SK-N-SH (cell line): ENCODE measurements at regions not wholly inside any gene's neighbourhood (a gene's known extent, or its start where the extent isn't known, plus 50 kb on each side); places are given as distances from the start of the nearest gene placed in this dataset.

Source experiments
- CTCF ChIA-PET: fragments of 300-600, 350-600 bp; formaldehyde crosslinking; extraction: SDS; loops from one replicate; lab custom pipeline; 2021; lab: Yijun Ruan, JAX
- POLR2A ChIA-PET: fragments of 350-600 bp; sonication (Branson Sonifier 250); formaldehyde crosslinking; extraction: SDS; loops from one replicate; lab custom pipeline; 2020; ENCODE audit warnings: antibody characterized with exemption, inconsistent platforms; lab: Yijun Ruan, JAX
- DNase-seq: peaks from one replicate; pipeline ENCODE4 v3.0.0; 2012
- H2AFZ ChIP-seq: fragments of 200-600 bp; sonication (generic); 2 replicates; pipeline ENCODE4 v1.8.1; 2016; ENCODE audit warnings: antibody characterized with exemption, mild to moderate bottlenecking, low read depth
- H3F3A ChIP-seq: fragments of 200-600 bp; sonication (generic); replicated peaks from 2 replicates; pipeline ENCODE3; 2016; ENCODE audit warnings: antibody characterized with exemption, mild to moderate bottlenecking; ENCODE audit not compliant: insufficient read depth
- H3K27ac ChIP-seq, 2 experiments: fragments of 200-500 bp in 1 of 2; fragments of 200-600 bp in 1 of 2; sonication (Bioruptor generic) in 1 of 2; sonication (generic), shearing (Covaris generic) in 1 of 2; 2 replicates each; pipeline versions ENCODE4 v1.5.1 to v1.6.1; 2014 to 2016; ENCODE audit warnings: low read depth in 2 of 2, inconsistent platforms in 1 of 2, low read length in 1 of 2, mild to moderate bottlenecking in 1 of 2, mixed read lengths in 1 of 2
- H3K27me3 ChIP-seq: fragments of 200-600 bp; sonication (generic), shearing (Covaris generic); 2 replicates; pipeline ENCODE4 v1.6.1; 2016; ENCODE audit warnings: mixed run types; ENCODE audit not compliant: insufficient read depth
- H3K36me3 ChIP-seq, 2 experiments: fragments of 200-500 bp in 1 of 2; fragments of 200-600 bp in 1 of 2; sonication (Bioruptor generic) in 1 of 2; sonication (generic) in 1 of 2; replicated peaks in 1 of 2; 2 replicates each; pipeline versions ENCODE3 to v1.5.1; 2014 to 2016; ENCODE audit warnings: low read length in 1 of 2, mild to moderate bottlenecking in 1 of 2; ENCODE audit not compliant: insufficient read depth in 2 of 2, control insufficient read depth in 1 of 2
- H3K4me1 ChIP-seq, 2 experiments: fragments of 200-500 bp in 1 of 2; fragments of 200-600 bp in 1 of 2; sonication (Bioruptor generic) in 1 of 2; sonication (generic), shearing (Covaris generic) in 1 of 2; 2 replicates each; pipeline versions ENCODE4 v1.5.1 to v1.6.1; 2014 to 2016; ENCODE audit warnings: low read depth in 1 of 2, low read length in 1 of 2, mixed run types in 1 of 2; ENCODE audit not compliant: insufficient read depth in 2 of 2, control insufficient read depth in 1 of 2
- H3K4me2 ChIP-seq: fragments of 200-600 bp; sonication (generic), shearing (Covaris generic); 2 replicates; pipeline ENCODE4 v1.6.1; 2017; ENCODE audit warnings: mixed run types
- H3K4me3 ChIP-seq, 2 experiments: fragments of 200-500 bp in 1 of 2; fragments of 200-600 bp in 1 of 2; sonication (Bioruptor generic) in 1 of 2; sonication (generic), shearing (Covaris generic) in 1 of 2; 2 replicates each; pipeline versions ENCODE4 v1.5.1 to v1.8.1; 2014 to 2016; ENCODE audit warnings: low read depth in 2 of 2, inconsistent platforms in 1 of 2, low read length in 1 of 2, mild to moderate bottlenecking in 1 of 2, mixed read lengths in 1 of 2, moderate library complexity in 1 of 2
- H3K79me2 ChIP-seq: fragments of 200-600 bp; sonication (generic); 2 replicates; pipeline ENCODE4 v1.8.1; 2017; ENCODE audit warnings: mild to moderate bottlenecking; ENCODE audit not compliant: insufficient read depth
- H3K9ac ChIP-seq: fragments of 200-600 bp; sonication (generic); 2 replicates; pipeline ENCODE4 v1.6.1; 2017; ENCODE audit warnings: mixed run types
- H3K9me2 ChIP-seq: fragments of 200-600 bp; sonication (generic); 2 replicates; pipeline ENCODE4 v1.6.1; 2017; ENCODE audit warnings: mixed run types
- H3K9me3 ChIP-seq: fragments of 200-600 bp; sonication (generic); 2 replicates; pipeline ENCODE4 v1.6.1; 2017; ENCODE audit warnings: mixed run types, mild to moderate bottlenecking, moderate library complexity
- H4K20me1 ChIP-seq: fragments of 200-600 bp; sonication (generic); 2 replicates; pipeline ENCODE4 v1.6.1; 2017; ENCODE audit warnings: mild to moderate bottlenecking, mixed run types; ENCODE audit not compliant: insufficient read depth
- CTCF ChIP-seq: fragments of 200-600 bp; sonication (generic); IDR thresholded peaks from 2 replicates; pipeline ENCODE4 v1.6.1; 2017; ENCODE audit warnings: antibody characterized with exemption, mild to moderate bottlenecking, moderate library complexity
- EP300 ChIP-seq, 2 experiments: IDR thresholded peaks; 2 replicates each; pipeline versions ENCODE4 v1.4.0 to v1.6.1; 2012; ENCODE audit warnings: borderline replicate concordance in 1 of 2, low read depth in 1 of 2, low read length in 1 of 2
- FOSL2 ChIP-seq: IDR thresholded peaks from 2 replicates; pipeline ENCODE4 v1.4.0; 2012; ENCODE audit warnings: low read depth, mild to moderate bottlenecking, moderate library complexity, borderline replicate concordance
- FOXJ3 ChIP-seq: sonication (generic); formaldehyde crosslinking; IDR thresholded peaks from 2 replicates; pipeline ENCODE4 v1.5.1; 2020; ENCODE audit warnings: mild to moderate bottlenecking, missing genetic modification reagents
- FOXM1 ChIP-seq: IDR thresholded peaks from 2 replicates; pipeline ENCODE4 v1.4.0; 2012; ENCODE audit warnings: low read depth, mild to moderate bottlenecking
- GABPA ChIP-seq: IDR thresholded peaks from 2 replicates; pipeline ENCODE4 v1.4.0; 2012; ENCODE audit warnings: low read depth, mild to moderate bottlenecking
- IRF3 ChIP-seq: fragments of 150-350 bp; IDR thresholded peaks from 2 replicates; pipeline ENCODE4 v1.6.1; 2016; ENCODE audit warnings: mild to moderate bottlenecking, low read depth, low read length
- JUND ChIP-seq: IDR thresholded peaks from 2 replicates; pipeline ENCODE4 v1.4.0; 2012
- MXI1 ChIP-seq: IDR thresholded peaks from 2 replicates; pipeline ENCODE4 v1.6.1; 2012; ENCODE audit warnings: mild to moderate bottlenecking, low read depth, low read length, improper control_type of control experiment
- NFIC ChIP-seq: IDR thresholded peaks from 2 replicates; pipeline ENCODE4 v1.4.0; 2012; ENCODE audit warnings: borderline replicate concordance
- NRF1 ChIP-seq: IDR thresholded peaks from 2 replicates; pipeline ENCODE4 v1.6.1; 2012; ENCODE audit warnings: low read depth, mild to moderate bottlenecking, low read length
- RAD21 ChIP-seq: IDR thresholded peaks from 2 replicates; pipeline ENCODE4 v1.6.1; 2012; ENCODE audit warnings: mild to moderate bottlenecking, low read length
- RCOR1 ChIP-seq: fragments of 150-350 bp; IDR thresholded peaks from 2 replicates; pipeline ENCODE4 v1.6.1; 2017; ENCODE audit warnings: antibody characterized with exemption, low read length
- REST ChIP-seq: IDR thresholded peaks from 2 replicates; pipeline ENCODE4 v1.6.1; 2012; ENCODE audit warnings: mild to moderate bottlenecking, low read depth, low read length, moderate library complexity
- RFX5 ChIP-seq: IDR thresholded peaks from 2 replicates; pipeline ENCODE4 v1.6.1; 2012; ENCODE audit warnings: mild to moderate bottlenecking, improper control_type of control experiment, low read length
- RXRA ChIP-seq: IDR thresholded peaks from 2 replicates; pipeline ENCODE4 v1.4.0; 2012; ENCODE audit warnings: low read depth, mild to moderate bottlenecking, borderline replicate concordance
- SIN3A ChIP-seq: IDR thresholded peaks from 2 replicates; pipeline ENCODE4 v1.6.1; 2012; ENCODE audit warnings: low read depth, mild to moderate bottlenecking, low read length, moderate library complexity, borderline replicate concordance
- SMC3 ChIP-seq: IDR thresholded peaks from 2 replicates; pipeline ENCODE4 v1.6.1; 2012; ENCODE audit warnings: low read depth, low read length, improper control_type of control experiment
- YY1 ChIP-seq: IDR thresholded peaks from 2 replicates; pipeline ENCODE4 v1.4.0; 2012; ENCODE audit warnings: low read depth, mild to moderate bottlenecking
- ZBTB33 ChIP-seq: IDR thresholded peaks from 2 replicates; pipeline ENCODE4 v1.4.0; 2012; ENCODE audit warnings: low read depth, borderline replicate concordance
- WGBS: methylation state at CpG from one replicate; pipeline ENCODE4 v1.1.6; 2017; ENCODE audit warnings: low lambda C conversion rate; 5-methylcytosine and 5-hydroxymethylcytosine counted together
- TF ChIP-seq, protein P1 (sequence below): IDR thresholded peaks from 2 replicates; pipeline ENCODE4 v1.4.0; 2012; ENCODE audit warnings: low read depth

- WGBS, result 66% methylated on average over 6 of the region's 7 CpGs
- H3K9me2 ChIP-seq, result no peaks in the 10 kb centered on the region
- no peak overlapping the region for H3K27ac ChIP-seq
- no peak overlapping the region for H2AFZ ChIP-seq
- no peak overlapping the region for H3K4me2 ChIP-seq
- DNase-seq, result no peak
- H3K9me3 ChIP-seq, result no peaks in the 10 kb centered on the region
- H3K27me3 ChIP-seq, result no peaks in the 10 kb centered on the region
- no peaks in the 10 kb centered on the region for H3F3A ChIP-seq
- H3K4me1 ChIP-seq, result peaks cover 0 to 6% of the 10 kb centered on the region in 2 experiments; a peak in 2 of 4 replicates
- no peak overlapping the region for H3K9ac ChIP-seq
- TF ChIP-seq SIN3A (no peak), FOSL2 (no peak), REST (no peak), SMC3 (no peak), FOXM1 (no peak), NFIC (no peak), MXI1 (no peak), RAD21 (no peak), GABPA (no peak), NRF1 (no peak)
- H3K4me3 ChIP-seq, result no peak overlapping the region
- H3K36me3 ChIP-seq, result no peaks in the 10 kb centered on the region
- POLR2A ChIA-PET, result no interaction called here
- no peaks in the 10 kb centered on the region for H3K79me2 ChIP-seq
- H4K20me1 ChIP-seq, result no peaks in the 10 kb centered on the region
- CTCF ChIA-PET, result no interaction called here
These were observed 215.8 kb upstream of the SMLR1 start for GRCh38 chr6:130611366-130611765.

DNA sequence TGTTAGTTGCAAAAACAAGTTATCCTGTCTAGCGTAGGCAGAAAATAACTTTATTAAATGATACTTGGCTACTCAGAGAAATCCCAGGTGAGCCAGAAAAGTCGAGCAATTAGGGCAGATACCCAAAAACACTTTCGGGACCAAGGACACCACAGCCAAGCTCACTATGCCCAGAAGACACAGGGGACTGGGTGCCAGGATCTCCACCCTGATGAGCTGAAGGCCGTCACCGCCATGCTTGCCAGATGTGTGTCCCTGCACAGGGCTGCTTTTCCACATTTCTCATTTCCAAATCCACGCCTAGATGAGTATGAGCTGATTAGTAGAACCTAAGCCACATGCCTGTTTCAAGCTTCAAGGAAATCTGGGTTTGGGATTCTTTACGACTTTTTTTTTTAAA, 214.0 kb upstream of the SMLR1 start:
- ChIA-PET POLR2A (no interaction called here), CTCF (interaction anchor here (1.3 kb wide), 1 partner anchor 9 kb away, joined by 5 read pairs; no protein-coding TSS in a partner anchor)
- TF ChIP-seq SMC3 (no peak), EP300 (IDR thresholded peaks at IDR 0.05; ENCODE audit: borderline replicate concordance in 1 of 2, low read depth in 1 of 2, low read length in 1 of 2) (no peak), ZBTB33 (no peak), GABPA (no peak), MXI1 (no peak), YY1 (no peak), IRF3 (no peak), FOXM1 (no peak), RFX5 (no peak), JUND (no peak), RCOR1 (no peak), CTCF (no peak), RXRA (no peak), FOSL2 (no peak), FOXJ3 (CRISPR knock-in tag) (no peak)
- TF ChIP-seq, protein P1, sequence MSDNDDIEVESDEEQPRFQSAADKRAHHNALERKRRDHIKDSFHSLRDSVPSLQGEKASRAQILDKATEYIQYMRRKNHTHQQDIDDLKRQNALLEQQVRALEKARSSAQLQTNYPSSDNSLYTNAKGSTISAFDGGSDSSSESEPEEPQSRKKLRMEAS, result no peak

More for the DNA sequence above, 214.0 kb upstream of the SMLR1 start:
- peaks cover 0 to 6% of the 10 kb centered on the region in 2 experiments; a peak in 2 of 4 replicates for H3K4me1 ChIP-seq
- H3K27me3 ChIP-seq, result no peaks in the 10 kb centered on the region
- H2AFZ ChIP-seq, result no peak overlapping the region
- H3K9me2 ChIP-seq, result no peaks in the 10 kb centered on the region
- no peaks in the 10 kb centered on the region for H3K36me3 ChIP-seq
- no peak overlapping the region for H3K4me2 ChIP-seq
- no peaks in the 10 kb centered on the region for H3K79me2 ChIP-seq
- no peaks in the 10 kb centered on the region for H4K20me1 ChIP-seq
- WGBS, result 74% methylated on average over 7 of the region's 7 CpGs
- H3K9me3 ChIP-seq, result no peaks in the 10 kb centered on the region
- no peak overlapping the region for H3K9ac ChIP-seq
- DNase-seq, result no peak
- H3K27ac ChIP-seq, result no peak overlapping the region
- no peaks in the 10 kb centered on the region for H3F3A ChIP-seq
- no peak overlapping the region for H3K4me3 ChIP-seq
